ENCODE measurements at regions not wholly inside any gene's neighbourhood (a gene's known extent, or its start where the extent isn't known, plus 50 kb on each side); places are given as distances from the start of the nearest gene placed in this dataset.

DNA sequence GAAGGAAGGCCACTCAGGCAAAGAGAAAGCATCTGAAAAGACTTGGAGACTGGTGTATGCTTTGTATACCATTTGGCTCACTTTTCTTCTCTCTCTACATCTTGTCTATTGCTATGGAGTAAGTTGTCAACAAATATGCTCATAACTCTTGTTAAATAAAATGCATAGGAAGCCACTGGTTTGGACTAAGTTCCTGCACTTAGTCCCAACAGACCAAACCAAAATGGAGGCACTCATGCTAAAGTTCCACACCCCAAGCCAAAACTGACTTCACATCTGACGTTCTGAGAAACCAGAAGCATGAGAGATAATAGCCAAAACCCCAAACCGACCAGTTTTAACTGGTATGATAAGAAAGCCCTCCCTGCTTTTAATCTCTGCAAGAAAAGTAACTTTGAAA, 135.3 kb upstream of the LYPLAL1 start:
- Histone ChIP-seq H3K36me3 (replicated peaks) (no peaks in the 10 kb centered on the region), H3K27me3 (replicated peaks) (no peaks in the 10 kb centered on the region), H3K4me3 (ENCODE audit: low read depth, low read length) (no peak overlapping the region), H3K27ac (no peak overlapping the region)
- DNase-seq, result no peak
- TF ChIP-seq, protein P1, sequence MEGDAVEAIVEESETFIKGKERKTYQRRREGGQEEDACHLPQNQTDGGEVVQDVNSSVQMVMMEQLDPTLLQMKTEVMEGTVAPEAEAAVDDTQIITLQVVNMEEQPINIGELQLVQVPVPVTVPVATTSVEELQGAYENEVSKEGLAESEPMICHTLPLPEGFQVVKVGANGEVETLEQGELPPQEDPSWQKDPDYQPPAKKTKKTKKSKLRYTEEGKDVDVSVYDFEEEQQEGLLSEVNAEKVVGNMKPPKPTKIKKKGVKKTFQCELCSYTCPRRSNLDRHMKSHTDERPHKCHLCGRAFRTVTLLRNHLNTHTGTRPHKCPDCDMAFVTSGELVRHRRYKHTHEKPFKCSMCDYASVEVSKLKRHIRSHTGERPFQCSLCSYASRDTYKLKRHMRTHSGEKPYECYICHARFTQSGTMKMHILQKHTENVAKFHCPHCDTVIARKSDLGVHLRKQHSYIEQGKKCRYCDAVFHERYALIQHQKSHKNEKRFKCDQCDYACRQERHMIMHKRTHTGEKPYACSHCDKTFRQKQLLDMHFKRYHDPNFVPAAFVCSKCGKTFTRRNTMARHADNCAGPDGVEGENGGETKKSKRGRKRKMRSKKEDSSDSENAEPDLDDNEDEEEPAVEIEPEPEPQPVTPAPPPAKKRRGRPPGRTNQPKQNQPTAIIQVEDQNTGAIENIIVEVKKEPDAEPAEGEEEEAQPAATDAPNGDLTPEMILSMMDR (IDR thresholded peaks at IDR 0.05; ENCODE audit: low read depth, low read length, missing control alignments), result no peak
- in situ Hi-C loops (cut with HindIII; ENCODE audit: low pct_ligation_motif_present, low sequenced_read_pairs), result no loop called here

DNA sequence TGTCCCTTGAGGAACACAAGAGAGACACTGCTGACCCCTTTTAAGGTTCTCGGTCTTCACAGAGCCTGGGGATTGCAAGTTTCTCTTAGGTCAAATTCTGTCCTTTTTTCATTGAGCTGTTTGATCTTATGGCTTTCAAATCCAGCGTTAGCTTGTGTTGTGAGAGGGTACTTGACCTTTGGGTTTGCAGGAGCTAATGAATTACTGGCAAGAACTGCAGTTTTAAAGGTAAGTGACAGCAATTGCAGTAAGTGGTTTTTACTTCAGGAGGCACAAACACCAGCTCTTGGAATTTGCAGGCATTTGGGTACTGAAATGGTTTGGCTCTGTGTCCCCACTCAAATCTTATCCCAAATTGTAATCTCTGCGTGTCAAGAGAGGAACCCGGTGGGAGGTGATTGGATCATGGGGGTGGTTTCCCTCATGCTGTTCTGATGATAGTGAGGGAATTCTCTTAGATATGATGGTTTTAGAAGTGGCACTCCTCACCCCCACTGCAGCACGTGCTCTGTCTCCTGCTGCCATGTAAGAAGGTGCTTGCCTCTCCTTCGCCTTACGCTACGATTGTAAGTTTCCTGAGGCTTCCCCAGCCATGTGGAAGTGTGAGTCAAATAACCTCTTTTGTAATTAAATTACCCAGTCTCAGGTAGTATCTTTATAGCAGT, 134.5 kb upstream of the LYPLAL1 start:
- Histone ChIP-seq H3K27me3 (replicated peaks) (no peaks in the 10 kb centered on the region), H3K36me3 (replicated peaks) (no peaks in the 10 kb centered on the region), H3K4me3 (ENCODE audit: low read depth, low read length) (no peak overlapping the region), H3K27ac (no peak overlapping the region)
- TF ChIP-seq, protein P1 (IDR thresholded peaks at IDR 0.05; ENCODE audit: low read depth, low read length, missing control alignments), result no peak
- DNase-seq, result no peak
- in situ Hi-C loops (cut with HindIII; ENCODE audit: low pct_ligation_motif_present, low sequenced_read_pairs), result no loop called here

DNA sequence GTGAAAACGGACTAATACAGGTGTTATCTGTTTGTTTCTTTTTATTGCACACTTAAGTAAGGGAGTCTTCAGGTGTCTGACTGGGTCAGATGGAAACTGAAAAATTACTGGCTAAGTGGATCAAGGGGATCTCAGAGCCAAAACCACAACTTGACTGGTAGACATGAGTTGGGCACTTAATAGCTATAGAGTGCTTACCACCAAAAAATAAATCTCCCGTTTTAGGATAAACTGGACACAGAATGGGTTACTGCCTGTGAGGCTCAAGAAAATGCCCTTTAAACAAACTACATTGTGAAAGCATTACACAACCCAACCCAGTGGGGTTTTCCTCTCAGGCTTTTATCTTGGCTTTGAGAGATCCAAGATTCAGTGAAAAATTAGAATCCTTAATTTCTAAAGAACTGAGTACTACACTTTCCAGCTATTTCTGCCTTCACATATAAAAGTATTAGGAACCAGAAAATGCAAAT, 134.0 kb upstream of the LYPLAL1 start:
- Histone ChIP-seq H3K27me3 (replicated peaks) (no peaks in the 10 kb centered on the region), H3K36me3 (replicated peaks) (no peaks in the 10 kb centered on the region), H3K4me3 (ENCODE audit: low read depth, low read length) (no peak overlapping the region), H3K27ac (no peak overlapping the region)
- in situ Hi-C loops (cut with HindIII; ENCODE audit: low pct_ligation_motif_present, low sequenced_read_pairs), result no loop called here
- DNase-seq, result no peak
- TF ChIP-seq, protein P1 (IDR thresholded peaks at IDR 0.05; ENCODE audit: low read depth, low read length, missing control alignments), result no peak

DNA sequence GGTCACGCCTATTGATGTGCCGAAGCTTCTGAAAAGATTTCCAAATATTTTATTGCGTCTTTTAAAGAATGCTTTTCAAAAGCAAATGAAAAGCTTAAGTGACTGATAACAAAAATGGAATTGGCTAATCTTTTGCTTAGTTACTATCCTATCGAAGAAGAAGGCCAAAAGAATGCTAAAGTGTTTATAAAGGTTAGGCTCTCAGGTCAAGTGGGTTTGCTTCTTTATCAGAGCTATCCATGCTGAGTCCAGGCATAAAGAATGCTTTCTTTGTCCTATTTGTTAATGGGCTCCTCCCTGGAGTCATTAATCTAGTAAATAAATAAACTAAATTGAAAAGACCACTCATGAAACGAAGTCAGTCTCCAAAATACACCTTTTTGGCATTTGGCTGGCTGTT, 133.4 kb upstream of the LYPLAL1 start:
- Histone ChIP-seq H3K27me3 (replicated peaks) (no peaks in the 10 kb centered on the region), H3K4me3 (ENCODE audit: low read depth, low read length) (no peak overlapping the region), H3K36me3 (replicated peaks) (no peaks in the 10 kb centered on the region), H3K27ac (peak overlapping the region; percentile 84)
- in situ Hi-C loops (cut with HindIII; ENCODE audit: low pct_ligation_motif_present, low sequenced_read_pairs), result no loop called here
- DNase-seq, result no peak
- TF ChIP-seq, protein P1 (IDR thresholded peaks at IDR 0.05; ENCODE audit: low read depth, low read length, missing control alignments), result no peak

DNA sequence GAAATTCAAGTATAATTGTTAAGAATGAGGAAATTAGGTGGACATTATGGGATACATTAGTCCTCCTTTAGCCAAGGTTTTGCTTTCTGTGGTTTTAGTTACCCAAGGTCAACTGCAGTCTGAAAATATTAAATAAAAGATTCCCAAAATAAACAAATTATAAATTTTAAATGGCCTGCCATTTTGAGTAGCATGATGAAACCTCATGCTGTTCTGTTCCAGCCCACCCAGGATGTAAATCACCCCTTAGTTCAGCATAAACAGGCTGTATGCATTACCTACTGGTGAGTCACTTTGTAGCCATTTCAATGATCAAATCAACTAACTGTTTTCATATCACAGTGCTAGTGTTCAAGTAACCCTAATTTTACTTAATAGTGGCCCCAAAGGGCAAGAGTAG, 132.5 kb upstream of the LYPLAL1 start:
- in situ Hi-C loops (cut with HindIII; ENCODE audit: low pct_ligation_motif_present, low sequenced_read_pairs), result no loop called here
- Histone ChIP-seq H3K36me3 (replicated peaks) (no peaks in the 10 kb centered on the region), H3K27ac (peak overlapping the region; percentile 84), H3K4me3 (ENCODE audit: low read depth, low read length) (no peak overlapping the region), H3K27me3 (replicated peaks) (no peaks in the 10 kb centered on the region)
- TF ChIP-seq, protein P1 (IDR thresholded peaks at IDR 0.05; ENCODE audit: low read depth, low read length, missing control alignments), result no peak
- DNase-seq, result peak; percentile 83

DNA sequence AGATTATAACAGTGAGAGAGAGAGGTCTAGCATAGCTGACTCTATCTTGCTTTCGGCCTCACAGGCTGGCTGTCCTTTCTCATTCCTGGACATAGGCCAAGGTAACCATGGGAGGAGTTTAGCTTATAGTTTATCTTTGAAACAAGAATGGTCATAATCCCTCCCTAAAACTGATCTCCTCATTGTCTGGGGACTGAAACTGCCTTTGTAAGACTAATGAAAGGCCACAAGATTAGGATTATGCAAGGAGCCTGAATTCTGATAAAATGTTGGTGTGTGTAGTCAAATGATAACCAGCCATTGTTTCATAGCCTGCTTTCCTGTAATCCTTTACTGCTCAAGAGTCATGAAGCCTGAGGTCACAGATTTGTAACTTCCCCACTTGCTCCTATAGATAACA, 131.9 kb upstream of the LYPLAL1 start:
- DNase-seq, result peak; percentile 92
- TF ChIP-seq, protein P1 (IDR thresholded peaks at IDR 0.05; ENCODE audit: low read depth, low read length, missing control alignments), result no peak
- Histone ChIP-seq H3K36me3 (replicated peaks) (no peaks in the 10 kb centered on the region), H3K27ac (peak overlapping the region; percentile 84), H3K27me3 (replicated peaks) (no peaks in the 10 kb centered on the region), H3K4me3 (ENCODE audit: low read depth, low read length) (no peak overlapping the region)
- in situ Hi-C loops (cut with HindIII; ENCODE audit: low pct_ligation_motif_present, low sequenced_read_pairs), result no loop called here
